SK-N-DZ (cell line): ENCODE measurements at regions not wholly inside any gene's neighbourhood (a gene's known extent, or its start where the extent isn't known, plus 50 kb on each side); places are given as distances from the start of the nearest gene placed in this dataset.

ENCODE experiments used
- DNase-seq: peaks from one replicate; pipeline ENCODE4 v3.0.0-alpha.2; 2015; ENCODE audit warnings: low spot score

GRCh38 chr10:10279906-10280305, 737.8 kb upstream of the CELF2 start:
- no peak for DNase-seq

- DNase-seq: no peak
Measured at GRCh38 chr10:10292501-10292900, 725.2 kb upstream of the CELF2 start.

DNA sequence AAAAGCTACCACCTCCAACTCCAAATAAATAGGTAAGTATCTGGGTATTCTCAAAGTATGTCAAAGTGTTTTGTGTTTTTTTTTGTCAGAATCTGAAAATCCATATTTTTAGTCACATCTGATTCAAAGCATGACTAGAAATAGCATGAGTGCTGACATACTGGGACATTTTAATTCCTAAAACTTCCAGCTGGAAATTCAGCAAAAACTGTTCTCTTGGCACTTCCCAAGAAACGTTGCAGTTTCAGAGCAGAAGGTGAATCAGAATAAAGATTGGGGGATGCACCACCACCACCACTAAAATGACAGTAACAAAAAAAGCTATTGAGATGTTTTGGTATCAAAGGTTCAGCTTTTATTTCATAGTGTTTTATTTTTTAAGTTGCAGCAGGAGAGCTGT, 724.6 kb upstream of the CELF2 start:
- DNase-seq: no peak

DNA sequence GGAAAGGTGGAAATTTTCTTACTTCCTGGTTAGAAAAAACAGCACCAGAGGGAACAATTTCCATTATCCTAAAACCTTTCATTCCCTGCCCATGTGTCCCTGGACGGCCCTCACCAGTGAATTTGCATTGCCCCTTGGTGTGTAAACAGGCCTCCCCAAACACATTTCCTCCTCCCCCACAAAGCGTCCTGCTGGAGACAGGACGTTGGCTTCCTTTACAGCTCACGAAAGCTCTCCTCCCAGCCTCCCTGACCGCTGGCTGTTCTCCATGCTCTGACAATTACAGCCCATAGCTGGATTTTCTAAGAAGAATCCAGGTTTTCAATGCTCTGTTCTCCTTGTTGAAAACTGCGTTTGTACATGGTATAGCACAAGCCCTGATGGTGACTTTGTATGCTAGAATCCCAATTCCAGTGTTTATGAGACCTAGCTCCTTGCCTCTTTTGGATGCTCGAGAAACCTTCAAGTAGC, 724.2 kb upstream of the CELF2 start:
- no peak for DNase-seq

- no peak for DNase-seq
Measured at GRCh38 chr10:10294184-10294880, 723.3 kb upstream of the CELF2 start.

- no peak for DNase-seq
Measured at GRCh38 chr10:10294881-10295529, 722.7 kb upstream of the CELF2 start.

- DNase-seq: no peak
Measured at GRCh38 chr10:10295537-10295936, 722.1 kb upstream of the CELF2 start.

DNA sequence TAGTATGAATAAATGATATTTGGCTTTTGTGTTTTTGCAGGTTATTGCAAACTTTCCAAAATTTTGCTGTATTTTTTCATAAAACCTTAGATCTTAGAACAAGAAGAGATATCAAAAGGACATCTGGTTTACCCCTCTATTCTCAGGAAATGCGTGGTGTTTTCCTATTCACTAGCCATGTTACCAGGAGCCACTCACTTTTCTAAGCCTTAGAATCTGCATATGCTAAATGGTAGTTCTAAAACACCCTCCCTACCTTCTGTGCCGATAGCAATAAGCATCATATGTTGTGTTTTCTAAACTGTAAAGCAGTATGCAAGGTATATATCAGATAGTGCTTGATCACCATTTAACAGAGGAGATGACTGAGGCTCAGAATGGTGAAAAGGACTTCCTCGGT, 715.0 kb upstream of the CELF2 start:
- no peak for DNase-seq

- no peak for DNase-seq
Measured at GRCh38 chr10:10307036-10307435, 710.6 kb upstream of the CELF2 start.

- DNase-seq: no peak
Measured at GRCh38 chr10:10307551-10307950, 710.1 kb upstream of the CELF2 start.

DNA sequence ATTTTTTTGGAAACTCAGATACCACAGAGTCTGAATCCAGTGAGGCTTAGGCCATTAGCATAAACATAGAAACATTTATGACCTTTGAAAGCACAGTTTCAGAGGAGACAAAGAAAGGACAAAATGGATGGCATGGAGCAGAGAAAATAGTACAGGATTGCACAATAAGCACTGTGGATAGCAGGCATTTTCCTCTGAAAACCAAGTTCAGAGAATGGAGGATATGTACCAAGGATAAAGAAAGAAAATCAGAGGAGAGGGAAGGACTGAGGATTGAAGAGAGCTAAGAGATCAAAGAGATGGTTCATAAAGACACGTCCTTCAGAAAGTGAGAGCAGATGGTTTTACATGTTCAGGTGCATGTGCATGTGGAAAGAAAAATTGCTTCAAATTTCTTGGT, 707.2 kb upstream of the CELF2 start:
- no peak for DNase-seq

DNA sequence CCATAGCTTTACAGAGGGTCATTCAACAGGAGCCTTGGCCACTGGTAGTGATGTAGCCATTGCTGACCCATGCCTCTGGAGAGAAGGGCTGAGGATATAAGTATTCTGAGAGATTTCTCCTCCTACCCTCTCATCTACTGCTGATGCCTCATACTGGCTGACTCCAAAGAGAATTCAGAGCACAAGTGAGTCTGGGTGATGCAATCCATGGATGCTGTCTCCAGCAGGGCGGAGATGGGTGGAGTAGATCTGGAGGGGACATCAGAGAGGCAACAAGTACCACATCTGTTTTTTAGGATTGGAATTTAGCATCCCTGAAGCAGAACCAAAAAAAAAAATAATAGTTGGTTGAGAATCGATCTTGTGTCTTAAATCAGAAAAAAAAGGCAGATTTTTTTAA, 705.7 kb upstream of the CELF2 start:
- no peak for DNase-seq

DNA sequence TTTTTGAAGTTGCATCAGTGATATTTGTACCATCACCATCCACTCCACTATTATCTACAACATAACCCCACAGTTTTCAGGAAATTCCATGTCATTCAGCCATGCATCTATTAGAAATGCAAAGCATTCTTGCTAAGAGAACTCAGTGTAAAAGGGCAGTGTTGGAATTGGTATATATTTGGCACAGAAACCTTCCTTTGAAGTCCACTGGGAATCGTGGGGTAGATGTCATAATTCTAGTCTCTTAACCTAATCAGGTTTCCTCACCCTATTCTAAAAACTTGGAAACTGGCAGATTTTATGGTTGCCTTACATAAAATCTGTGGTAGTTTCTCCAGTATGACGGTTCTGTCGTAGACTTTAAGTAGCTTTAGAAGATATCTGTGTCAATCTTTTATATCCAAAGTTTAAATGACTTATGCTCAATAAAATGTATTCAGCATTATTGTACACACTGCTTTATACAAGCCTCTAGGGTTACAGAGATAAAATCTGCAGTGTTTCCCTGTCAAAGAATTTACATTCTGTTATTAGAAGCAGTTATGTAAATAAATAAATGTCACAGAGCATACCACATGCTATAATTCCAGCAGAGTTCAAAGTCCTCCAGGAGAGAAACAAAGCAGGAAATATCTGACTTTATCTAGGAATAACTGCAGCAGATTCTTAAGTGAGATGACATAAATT, 704.4 kb upstream of the CELF2 start:
- no peak for DNase-seq

- DNase-seq: no peak
Measured at GRCh38 chr10:10314626-10315025, 703.0 kb upstream of the CELF2 start.

DNA sequence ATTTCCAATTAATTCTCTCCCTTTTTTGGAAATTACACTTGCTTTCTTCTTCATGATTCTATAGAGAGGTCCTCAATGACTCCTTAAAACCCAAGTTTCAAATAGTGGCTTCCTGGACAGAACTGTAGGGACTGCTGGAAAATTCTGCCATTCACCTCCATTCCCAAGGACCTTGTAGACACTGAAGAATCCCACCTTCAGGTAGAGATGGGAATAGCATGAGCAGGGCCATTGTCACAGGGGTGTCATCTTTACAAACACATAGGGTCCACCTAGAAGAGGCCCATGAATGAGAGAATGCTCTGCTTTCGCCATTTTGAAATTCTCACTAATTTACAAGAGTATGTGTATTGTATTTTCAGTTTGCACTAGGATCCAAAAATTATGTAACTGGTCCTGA, 701.7 kb upstream of the CELF2 start:
- no peak for DNase-seq

DNA sequence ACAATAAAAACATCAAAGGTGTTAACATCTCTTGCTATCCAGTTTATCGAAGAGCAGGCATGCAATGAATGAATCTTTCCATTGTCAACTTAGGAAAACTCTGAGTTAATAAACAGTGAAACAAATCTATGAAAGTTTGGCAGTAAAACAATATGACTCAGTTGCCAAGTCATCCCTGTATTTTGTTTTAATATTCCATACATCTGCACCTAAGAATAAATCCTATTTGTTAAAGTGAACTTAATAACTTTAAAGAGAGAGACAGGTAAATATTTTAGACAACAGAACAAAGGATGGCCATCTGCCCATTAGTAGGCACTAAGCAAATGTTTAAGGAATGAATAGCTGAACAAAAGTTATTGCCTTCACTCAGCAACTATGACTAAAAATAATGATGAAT, 700.5 kb upstream of the CELF2 start:
- no peak for DNase-seq

DNA sequence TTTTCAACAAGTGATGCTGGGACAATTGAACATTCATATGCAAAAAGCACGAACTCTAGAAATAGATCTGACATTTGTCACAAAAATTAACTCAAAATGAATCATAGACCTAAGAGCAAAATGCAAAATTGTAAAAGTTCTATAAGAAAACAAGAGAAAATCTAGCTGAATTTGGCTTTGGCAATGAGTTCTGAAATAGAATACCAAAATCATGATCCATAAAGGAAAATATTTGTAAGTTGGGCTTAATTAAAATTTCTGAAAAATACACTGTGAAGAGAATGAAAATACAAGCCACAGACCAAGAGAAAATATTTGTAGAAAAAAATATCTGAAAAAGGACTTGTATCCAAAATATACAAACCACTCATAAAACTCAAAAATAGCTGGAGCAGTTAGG, 698.8 kb upstream of the CELF2 start:
- no peak for DNase-seq

GRCh38 chr10:10320956-10321355, 696.7 kb upstream of the CELF2 start:
- DNase-seq: no peak

DNA sequence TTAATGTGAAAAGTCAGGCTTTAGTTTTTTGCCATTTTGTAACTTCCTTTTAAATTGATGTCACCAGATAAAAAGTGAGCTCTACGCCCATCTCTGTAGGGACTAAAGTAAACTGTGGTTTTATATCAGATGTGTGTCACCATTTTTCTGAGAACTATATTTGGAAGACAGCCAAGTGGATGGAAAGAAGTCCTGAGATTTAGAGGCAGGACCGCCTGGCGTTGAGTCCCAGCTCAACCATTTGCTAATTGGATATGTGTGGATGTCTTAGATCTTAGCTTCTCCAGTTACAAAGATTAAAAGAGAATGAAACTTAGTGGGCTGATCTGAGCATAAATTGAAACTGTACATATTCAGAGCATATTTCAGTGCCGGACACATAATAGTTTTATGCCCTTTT, 691.6 kb upstream of the CELF2 start:
- DNase-seq: no peak

DNA sequence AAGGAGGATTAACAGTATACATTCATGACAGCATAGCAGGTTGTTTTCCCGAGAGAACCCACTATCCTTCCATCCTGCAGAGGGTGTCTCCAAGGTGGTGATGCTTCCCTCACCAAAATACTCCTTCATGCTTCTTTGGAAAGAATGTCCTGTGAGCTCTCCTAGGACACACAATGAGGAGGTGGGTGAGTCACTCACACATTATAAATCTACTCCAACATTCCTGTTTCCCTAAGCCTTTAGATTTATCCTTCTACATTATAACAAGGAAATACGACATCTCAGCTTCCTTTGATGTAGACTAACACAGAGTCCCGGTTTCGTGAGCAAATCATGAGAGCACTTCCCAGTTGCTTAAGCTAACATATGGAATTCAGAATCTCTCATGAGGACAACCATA, 689.7 kb upstream of the CELF2 start:
- no peak for DNase-seq

DNA sequence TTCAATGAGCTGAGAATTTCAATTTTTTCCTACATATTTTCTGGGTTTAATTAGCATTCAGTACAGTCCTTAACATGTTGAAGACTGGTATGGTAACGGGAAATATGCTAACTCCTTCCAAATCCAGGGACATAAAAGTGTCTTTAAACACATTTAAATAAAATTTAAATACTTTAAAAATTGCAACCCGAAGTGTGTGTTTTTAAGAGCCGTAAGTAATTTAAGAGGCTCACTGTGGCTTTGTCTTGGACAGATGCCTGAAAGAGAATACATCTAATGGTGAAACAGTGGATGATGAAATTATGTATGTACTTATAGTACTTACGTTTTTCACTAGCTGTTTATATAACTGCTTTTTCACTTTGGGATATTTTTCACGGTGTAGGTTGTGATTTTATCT, 687.3 kb upstream of the CELF2 start:
- DNase-seq: no peak

DNA sequence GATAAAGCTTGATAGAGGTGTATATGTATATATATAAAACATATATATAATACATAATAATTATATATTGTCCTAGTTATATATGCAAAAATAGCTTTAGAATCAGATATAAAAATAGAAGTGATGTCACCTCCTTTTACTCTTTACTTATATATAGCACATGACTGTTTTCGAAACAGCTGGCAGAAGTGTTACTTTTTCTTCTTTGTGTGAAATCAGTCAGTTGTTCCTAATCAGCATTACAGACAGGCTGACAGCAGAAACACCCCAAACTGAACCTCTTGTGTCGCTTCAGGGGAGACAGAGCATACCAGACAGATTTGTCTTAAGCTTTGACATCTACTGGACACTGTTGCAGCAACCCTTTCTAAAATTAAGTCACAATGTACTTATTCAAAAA, 684.9 kb upstream of the CELF2 start:
- no peak for DNase-seq

- DNase-seq: no peak
Measured at GRCh38 chr10:10333622-10334021, 684.0 kb upstream of the CELF2 start.
